HG03469 (cell line): ENCODE measurements at regions not wholly inside any gene's neighbourhood (a gene's known extent, or its start where the extent isn't known, plus 50 kb on each side); places are given as distances from the start of the nearest gene placed in this dataset.

Experiments used
- ATAC-seq: cut with Tn5 transposase; IDR thresholded peaks from one replicate; pipeline ENCODE4 v1.9.1; 2021; ENCODE audit warnings: mild to moderate bottlenecking, moderate library complexity, moderate number of reproducible peaks; ENCODE audit not compliant: unreplicated experiment

- ATAC-seq, result no peak
Measured at GRCh38 chr5:92471861-92472260, 1088.7 kb upstream of the ARRDC3 start.

- no peak for ATAC-seq
Measured at GRCh38 chr5:92470770-92471169, 1087.7 kb upstream of the ARRDC3 start.

DNA sequence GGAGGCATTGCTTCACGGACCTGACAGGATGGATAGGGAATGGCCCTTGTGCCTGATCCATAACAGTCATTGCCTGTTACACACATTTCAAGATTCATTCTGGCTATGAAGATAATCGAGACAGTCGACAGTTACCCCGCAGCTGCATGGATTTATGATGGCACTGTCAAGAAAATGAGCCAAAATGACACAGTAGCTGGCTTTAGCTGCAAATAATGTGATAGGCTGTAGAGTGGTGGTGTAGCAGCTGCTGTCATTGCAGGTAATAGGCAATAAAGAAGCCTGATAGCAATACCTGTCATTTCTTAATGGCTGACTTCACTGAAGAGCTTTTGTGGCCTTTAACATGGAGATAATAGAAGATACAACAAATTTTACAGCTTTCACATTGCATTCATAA lies 1085.2 kb upstream of the ARRDC3 start:
- no peak for ATAC-seq

DNA sequence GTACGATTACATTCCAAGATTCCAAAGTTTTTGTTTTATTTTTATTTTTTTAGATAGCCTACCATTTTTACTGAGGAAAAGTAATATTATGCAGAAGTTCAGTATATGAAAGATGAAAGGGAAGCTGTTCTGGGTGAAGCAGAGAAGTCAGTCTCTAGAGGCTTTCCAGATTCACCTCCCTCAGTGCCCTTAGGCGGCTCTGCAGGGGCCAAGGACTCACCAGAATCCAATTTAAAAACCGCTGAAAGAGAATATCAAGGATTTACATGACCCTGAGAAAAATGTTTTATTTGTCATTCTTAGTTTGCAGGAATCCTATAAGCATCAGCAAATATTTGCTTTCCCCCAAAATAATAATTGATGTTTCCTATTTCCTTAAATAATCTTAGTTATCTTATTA lies 1084.6 kb upstream of the ARRDC3 start:
- no peak for ATAC-seq

DNA sequence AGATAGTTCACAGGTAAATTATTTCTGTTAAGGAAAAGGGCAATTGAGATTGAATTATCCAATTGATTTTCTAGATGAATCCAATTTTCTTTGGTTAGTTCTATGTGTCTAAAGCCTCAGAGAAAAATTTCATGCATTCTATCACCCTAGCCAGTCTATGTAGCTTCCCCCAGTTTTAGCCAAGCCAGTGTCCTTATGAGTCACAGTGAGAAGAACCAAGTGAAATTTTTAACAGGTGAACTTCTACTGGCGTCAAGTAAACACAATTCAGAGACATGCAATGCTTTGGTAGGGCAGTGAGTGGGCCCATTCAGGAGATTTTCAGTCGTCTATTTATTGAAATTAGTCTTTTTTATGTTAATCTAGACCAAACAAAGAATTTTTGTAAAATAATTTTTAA lies 1077.4 kb upstream of the ARRDC3 start:
- ATAC-seq, result peak; percentile 45

- ATAC-seq, result no peak
Measured at GRCh38 chr5:92459654-92460053, 1076.5 kb upstream of the ARRDC3 start.

- ATAC-seq, result peak; percentile 99
Measured at GRCh38 chr5:92455011-92455410, 1071.9 kb upstream of the ARRDC3 start.

- no peak for ATAC-seq
Measured at GRCh38 chr5:92444888-92445287, 1061.8 kb upstream of the ARRDC3 start.

DNA sequence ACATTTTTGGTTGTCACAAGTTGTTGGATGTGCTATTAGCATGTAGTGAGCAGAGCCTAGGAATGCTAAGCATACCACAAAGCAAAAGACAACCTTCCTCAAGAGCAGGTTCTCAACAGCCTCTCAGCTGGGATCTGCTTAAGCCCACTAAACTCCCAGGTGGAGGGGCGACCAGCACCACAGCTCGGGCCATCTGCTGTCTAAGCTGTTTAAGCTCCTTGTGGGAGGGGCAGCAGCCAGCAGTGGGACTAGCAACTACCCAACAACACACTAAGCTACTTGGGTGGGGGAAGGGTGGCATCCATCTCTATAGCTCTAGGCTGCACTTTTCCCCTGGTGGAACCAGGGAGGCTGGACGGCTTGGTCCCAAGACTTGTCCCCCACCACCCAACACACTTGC lies 1052.7 kb upstream of the ARRDC3 start:
- no peak for ATAC-seq

DNA sequence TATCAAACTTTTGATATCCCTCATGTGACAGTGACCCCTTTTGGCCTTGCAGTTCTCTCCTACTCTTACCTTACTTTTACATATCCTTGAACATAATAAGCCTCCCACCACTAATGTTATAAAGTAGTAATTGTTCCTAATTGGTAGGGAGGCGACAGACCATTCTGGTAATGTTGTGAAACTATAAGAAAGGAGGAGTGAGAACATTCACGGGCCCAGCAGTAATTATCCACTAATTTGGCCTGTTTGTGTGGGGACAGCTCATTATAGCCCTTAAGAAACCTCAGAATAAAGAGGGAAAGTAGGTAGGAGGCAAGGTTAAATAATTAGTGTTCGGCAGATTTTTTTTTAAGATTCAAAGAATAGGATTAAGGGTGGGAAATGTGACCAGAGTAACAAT lies 1046.5 kb upstream of the ARRDC3 start:
- no peak for ATAC-seq

- no peak for ATAC-seq
Measured at GRCh38 chr5:92428415-92428814, 1045.3 kb upstream of the ARRDC3 start.

DNA sequence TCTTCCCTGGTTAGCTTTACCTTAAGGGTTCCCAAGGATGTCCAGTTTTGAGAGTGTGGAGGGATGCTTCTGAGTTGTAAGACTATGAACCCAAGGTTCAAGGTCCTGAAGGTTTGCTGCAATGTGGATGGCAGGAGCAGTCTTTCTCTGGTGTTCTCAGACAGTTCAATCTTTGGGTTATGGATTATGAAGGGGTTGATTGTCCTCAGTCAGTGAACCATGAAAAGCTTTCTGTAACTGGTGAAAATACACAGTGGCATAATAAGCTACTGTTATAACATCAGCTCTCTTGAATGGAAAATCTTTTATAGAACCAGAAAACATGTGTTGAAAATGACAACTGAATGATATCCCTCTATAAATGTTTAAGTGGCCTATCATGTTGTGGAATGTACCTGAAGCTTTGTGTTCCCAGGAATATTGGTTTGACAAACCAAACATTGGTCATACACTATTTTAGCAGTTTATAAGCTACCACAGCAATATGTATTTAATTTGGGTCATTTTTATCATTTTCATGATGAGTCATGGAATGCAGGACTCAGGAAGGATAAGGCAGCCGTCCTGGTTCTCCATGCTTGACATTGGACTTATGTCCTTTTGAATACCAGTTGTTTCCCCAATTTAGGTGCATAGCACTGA lies 1041.8 kb upstream of the ARRDC3 start:
- ATAC-seq, result no peak

- ATAC-seq, result no peak
Measured at GRCh38 chr5:92421942-92422341, 1038.8 kb upstream of the ARRDC3 start.

DNA sequence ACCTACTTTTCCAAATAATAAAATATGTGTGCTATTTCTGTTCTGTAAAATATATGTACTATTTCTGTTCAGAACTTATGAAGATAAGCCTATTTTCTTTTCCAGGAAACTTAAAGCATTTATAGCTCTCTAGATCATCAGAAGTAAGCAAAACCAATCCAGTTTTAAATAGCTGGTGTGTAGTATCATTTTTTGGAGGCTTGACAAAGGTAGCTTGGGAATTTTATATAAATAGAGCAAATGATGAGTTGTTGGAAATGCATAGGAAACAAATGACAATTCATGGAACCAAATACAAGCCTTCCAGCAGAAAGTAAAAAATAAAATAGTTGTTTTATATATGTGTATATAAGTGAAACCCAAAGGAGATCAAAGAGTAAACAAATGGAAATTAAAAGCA lies 1038.1 kb upstream of the ARRDC3 start:
- no peak for ATAC-seq

DNA sequence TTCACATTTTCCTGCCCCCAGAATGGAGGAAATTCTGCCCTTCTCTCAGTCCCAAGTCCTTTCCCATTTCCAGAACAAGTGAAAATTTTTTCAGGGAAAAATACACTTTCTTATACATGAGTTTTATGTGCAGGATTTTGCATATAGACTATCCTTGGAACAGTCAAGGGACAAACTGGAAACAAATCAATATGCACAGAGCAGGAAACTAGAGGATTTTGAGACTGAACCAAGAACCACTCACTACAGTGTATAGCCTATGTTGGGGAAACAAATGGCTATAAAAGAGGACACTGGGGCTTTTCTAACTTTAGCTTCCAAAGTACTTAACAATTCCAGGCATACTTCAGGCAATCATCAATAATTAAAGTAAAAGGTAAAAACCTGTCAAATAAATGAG lies 1036.1 kb upstream of the ARRDC3 start:
- ATAC-seq, result no peak

GRCh38 chr5:92418341-92418740 lies 1035.2 kb upstream of the ARRDC3 start:
- no peak for ATAC-seq

- ATAC-seq, result no peak
Measured at GRCh38 chr5:92409134-92409533, 1026.0 kb upstream of the ARRDC3 start.

DNA sequence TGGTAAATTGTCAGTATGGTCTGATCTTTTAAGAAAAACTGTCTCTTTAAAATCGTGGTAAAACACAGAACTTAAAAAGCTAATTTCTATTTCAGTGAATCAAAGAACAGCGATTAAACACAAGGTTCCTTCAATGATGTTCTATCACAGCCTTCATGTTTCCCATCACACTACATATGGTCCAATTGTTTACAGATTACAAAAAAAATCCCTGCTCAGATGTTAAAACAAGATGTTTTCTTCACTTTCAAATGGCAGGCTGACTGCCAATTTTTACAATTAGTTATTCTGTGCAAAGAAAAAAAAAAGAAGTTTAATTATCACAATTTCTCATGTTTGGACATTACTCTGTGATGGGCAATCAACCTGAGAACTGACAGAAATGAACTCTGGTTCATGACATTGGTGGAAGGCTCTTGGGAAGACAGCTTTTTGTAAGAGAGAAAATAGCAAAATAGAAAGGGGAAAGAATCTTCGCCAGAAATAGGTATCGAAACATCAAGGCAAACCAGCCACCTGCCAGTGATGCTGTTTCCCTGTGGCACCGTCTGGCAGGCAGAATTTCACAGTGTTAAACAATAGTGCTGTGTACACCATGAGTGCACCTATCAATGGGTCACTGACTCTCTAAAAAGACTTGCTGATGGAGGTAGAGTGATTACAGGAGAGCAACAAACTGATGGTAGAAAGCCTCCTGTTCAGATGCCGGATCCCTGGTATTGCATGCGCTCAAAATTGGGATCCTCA lies 1020.0 kb upstream of the ARRDC3 start:
- ATAC-seq, result no peak

DNA sequence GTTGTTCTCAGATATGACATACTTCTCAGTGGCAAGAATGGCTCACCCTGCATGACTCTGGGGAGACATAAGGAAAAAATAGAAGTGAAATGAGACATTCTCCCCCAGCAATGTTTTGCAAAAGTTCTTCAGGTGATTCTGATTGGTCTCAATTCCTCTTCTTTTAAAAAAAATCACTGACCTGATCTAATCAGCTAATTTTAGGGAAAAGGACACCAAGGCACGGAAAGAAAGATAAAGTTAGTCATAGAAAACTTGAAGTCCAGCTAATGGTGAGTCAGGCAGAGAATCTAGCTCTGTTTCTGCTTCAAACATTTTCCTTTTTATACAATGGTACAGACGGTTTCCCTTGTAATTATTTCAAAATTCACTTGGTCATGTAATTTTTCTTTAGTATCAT lies 1018.9 kb upstream of the ARRDC3 start:
- ATAC-seq, result no peak

- ATAC-seq, result no peak
Measured at GRCh38 chr5:92401492-92401891, 1018.4 kb upstream of the ARRDC3 start.

DNA sequence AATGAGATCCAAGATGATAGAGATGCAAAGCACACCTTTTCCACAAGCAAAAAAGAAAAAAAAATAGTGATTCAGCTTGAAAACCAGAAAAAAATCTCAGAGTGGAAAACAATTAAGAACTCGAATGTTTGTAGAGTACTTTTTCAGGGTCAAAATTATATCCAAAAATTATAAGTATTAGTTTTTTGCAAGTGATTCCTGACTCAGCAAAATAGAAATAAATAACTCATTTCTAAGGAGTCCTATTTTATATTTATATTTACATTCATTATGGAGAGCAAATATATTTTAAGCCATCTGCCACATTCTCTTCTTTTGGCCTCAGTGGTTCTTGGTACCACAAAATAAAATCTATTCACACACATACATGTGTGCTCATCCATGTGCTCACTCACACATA lies 1011.8 kb upstream of the ARRDC3 start:
- no peak for ATAC-seq

GRCh38 chr5:92390657-92391056 lies 1007.5 kb upstream of the ARRDC3 start:
- ATAC-seq, result no peak
